Osteocyte (in vitro differentiated cells): ENCODE measurements at regions not wholly inside any gene's neighbourhood (a gene's known extent, or its start where the extent isn't known, plus 50 kb on each side); places are given as distances from the start of the nearest gene placed in this dataset.

Source experiments
- DNase-seq: peaks from one replicate; pipeline ENCODE4 v3.0.0; 2021; ENCODE audit warnings: mixed read lengths; ENCODE audit not compliant: unreplicated experiment; ENCODE audit errors: extremely low spot score
- H3K27ac Mint-ChIP-seq: one replicate; pipeline ENCODE4 v1.8.0; 2021; ENCODE audit warnings: mild to moderate bottlenecking, mixed read lengths; ENCODE audit not compliant: unreplicated experiment
- H3K27me3 Mint-ChIP-seq: one replicate; pipeline ENCODE4 v1.8.0; 2021; ENCODE audit warnings: mixed read lengths; ENCODE audit not compliant: unreplicated experiment
- H3K36me3 Mint-ChIP-seq: one replicate; pipeline ENCODE4 v1.8.0; 2021; ENCODE audit warnings: mixed read lengths; ENCODE audit not compliant: unreplicated experiment
- H3K4me1 Mint-ChIP-seq: one replicate; pipeline ENCODE4 v1.8.0; 2021; ENCODE audit warnings: mixed read lengths; ENCODE audit not compliant: unreplicated experiment
- H3K4me3 Mint-ChIP-seq: one replicate; pipeline ENCODE4 v1.8.0; 2021; ENCODE audit warnings: mild to moderate bottlenecking, moderate library complexity, mixed read lengths; ENCODE audit not compliant: unreplicated experiment
- H3K9me3 Mint-ChIP-seq: one replicate; pipeline ENCODE4 v1.8.0; 2021; ENCODE audit warnings: mixed read lengths; ENCODE audit not compliant: unreplicated experiment
- CTCF ChIP-seq: fragments of 200-600 bp; sonication (generic); IDR thresholded peaks from 2 replicates; pipeline ENCODE4 v1.5.0; 2021; ENCODE audit warnings: antibody characterized with exemption, mild to moderate bottlenecking, moderate library complexity

DNA sequence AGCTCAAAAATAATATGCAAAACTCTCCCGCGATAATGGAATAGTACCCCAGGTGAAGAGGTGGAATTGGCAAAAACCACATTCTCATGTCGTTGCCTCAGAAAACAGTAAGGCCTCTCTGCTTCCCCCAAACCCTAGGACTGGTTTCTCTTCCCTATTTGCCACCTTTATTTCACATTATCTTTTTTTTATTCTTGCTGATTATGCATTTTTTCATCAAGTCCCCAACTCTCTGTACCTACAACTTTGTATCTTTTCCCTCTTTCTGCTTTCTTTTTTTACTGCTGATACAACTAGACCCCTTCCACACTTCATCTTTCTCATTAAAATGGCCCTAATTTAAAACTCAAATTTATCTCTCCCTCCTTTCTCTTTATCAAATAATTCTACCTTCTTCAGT lies 1472.2 kb downstream of the SUCLG1 start:
- peaks cover 2% of the 10 kb centered on the region for H3K9me3 Mint-ChIP-seq
- no peak for TF ChIP-seq CTCF
- no peak overlapping the region for H3K27ac Mint-ChIP-seq
- H3K4me1 Mint-ChIP-seq = no peaks in the 10 kb centered on the region
- H3K36me3 Mint-ChIP-seq = no peaks in the 10 kb centered on the region
- H3K27me3 Mint-ChIP-seq = peaks cover 14% of the 10 kb centered on the region
- no peak for DNase-seq
- H3K4me3 Mint-ChIP-seq = no peak overlapping the region

DNA sequence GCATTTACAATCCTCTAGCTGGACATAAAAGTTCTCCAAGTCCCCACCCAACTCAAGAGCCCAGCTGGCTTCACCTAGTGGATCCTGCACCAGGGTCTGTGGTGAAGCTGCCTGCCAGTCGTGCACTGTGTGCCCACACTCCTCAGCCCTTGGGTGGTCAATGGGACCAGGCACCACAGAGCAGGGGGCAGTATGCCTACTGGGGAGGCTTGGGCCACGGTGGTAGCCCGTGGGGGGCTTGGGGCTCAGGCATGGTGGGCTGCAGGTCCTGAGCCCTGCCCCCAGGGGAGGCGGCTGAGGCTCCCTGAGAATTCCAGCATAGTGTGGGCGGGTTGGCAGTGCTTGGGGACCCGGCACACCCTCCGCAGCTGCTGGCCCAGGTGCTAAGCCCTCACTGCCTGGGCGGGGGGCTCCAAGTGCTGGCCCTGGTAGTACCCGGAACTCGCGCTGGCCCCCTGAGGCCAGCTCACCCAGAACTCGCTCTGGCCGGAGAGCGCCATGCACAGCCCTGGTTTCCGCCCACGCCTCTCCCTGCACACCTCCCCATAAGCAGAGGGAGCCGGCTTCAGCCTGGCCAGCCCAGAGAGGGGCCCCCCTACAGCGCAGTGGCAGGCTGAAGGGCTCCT lies 1473.4 kb downstream of the SUCLG1 start:
- peaks cover 8% of the 10 kb centered on the region for H3K27me3 Mint-ChIP-seq
- peaks cover 4% of the 10 kb centered on the region for H3K9me3 Mint-ChIP-seq
- H3K27ac Mint-ChIP-seq = no peak overlapping the region
- no peak for TF ChIP-seq CTCF
- H3K4me1 Mint-ChIP-seq = no peaks in the 10 kb centered on the region
- H3K4me3 Mint-ChIP-seq = no peak overlapping the region
- no peak for DNase-seq
- no peaks in the 10 kb centered on the region for H3K36me3 Mint-ChIP-seq

DNA sequence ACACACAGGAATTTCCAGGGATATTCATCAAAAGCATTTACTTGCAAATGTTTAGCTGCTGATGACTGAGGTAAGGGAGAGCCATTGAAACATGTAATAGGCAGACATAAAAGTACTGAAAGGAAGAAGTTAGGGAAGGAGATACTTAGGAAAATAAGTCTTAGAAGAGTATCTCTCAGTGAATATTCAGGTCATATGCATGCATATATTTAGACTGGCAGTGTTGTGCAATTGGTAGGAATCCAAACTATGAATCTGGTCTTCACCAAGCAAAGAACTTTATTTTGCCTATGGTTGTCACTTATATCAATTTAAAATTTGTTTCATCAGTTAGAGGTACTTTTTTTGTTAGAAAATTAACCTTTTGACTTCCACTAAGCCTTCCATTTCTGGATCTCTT lies 1490.7 kb downstream of the SUCLG1 start:
- Mint-ChIP-seq H3K27ac (no peak overlapping the region), H3K27me3 (peaks cover 6% of the 10 kb centered on the region), H3K36me3 (no peaks in the 10 kb centered on the region), H3K9me3 (peaks cover 10% of the 10 kb centered on the region), H3K4me3 (no peak overlapping the region), H3K4me1 (no peaks in the 10 kb centered on the region)
- no peak for TF ChIP-seq CTCF
- no peak for DNase-seq

DNA sequence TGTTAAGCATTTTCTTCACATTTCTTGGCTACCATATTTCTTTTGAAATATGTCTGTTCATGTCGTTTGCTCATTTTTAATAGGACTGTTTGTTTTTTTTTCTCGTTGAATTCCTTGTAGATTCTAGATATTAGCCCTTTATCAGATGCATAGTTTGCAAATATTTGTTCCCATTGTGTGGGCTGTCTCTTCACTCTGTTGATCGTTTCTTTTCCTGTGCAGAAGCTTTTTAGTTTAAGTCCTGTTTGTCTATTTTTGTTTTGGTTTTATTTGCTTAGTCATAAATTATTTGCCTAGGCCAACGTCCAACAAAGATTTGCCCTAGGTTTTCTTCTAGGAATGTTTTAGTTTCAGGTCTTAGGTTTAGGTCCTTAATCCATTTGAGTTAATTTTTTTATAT lies 1494.7 kb downstream of the SUCLG1 start:
- no peaks in the 10 kb centered on the region for H3K4me1 Mint-ChIP-seq
- TF ChIP-seq CTCF = no peak

GRCh38 chr2:82959727-82960126 lies 1499.4 kb downstream of the SUCLG1 start:
- no peak for DNase-seq
- H3K27me3 Mint-ChIP-seq = peaks cover 16% of the 10 kb centered on the region
- no peak overlapping the region for H3K4me3 Mint-ChIP-seq
- no peak for TF ChIP-seq CTCF
- H3K9me3 Mint-ChIP-seq = peaks cover 6% of the 10 kb centered on the region
- no peak overlapping the region for H3K27ac Mint-ChIP-seq
- no peaks in the 10 kb centered on the region for H3K36me3 Mint-ChIP-seq
- no peaks in the 10 kb centered on the region for H3K4me1 Mint-ChIP-seq

More for the DNA sequence above, 1494.7 kb downstream of the SUCLG1 start:
- Mint-ChIP-seq H3K9me3 (peaks cover 10% of the 10 kb centered on the region), H3K36me3 (no peaks in the 10 kb centered on the region), H3K27ac (no peak overlapping the region), H3K27me3 (no peaks in the 10 kb centered on the region), H3K4me3 (no peak overlapping the region)
- DNase-seq = no peak
